ENCODE measurements at regions not wholly inside any gene's neighbourhood (a gene's known extent, or its start where the extent isn't known, plus 50 kb on each side); places are given as distances from the start of the nearest gene placed in this dataset.

GRCh38 chr17:33404070-33404819 lies 111.2 kb upstream of the ASIC2 start:
- DNase-seq = no peak

- DNase-seq = no peak
Measured at GRCh38 chr17:33416131-33416530, 123.0 kb upstream of the ASIC2 start.

GRCh38 chr17:33421933-33422332 lies 128.8 kb upstream of the ASIC2 start:
- no peak for DNase-seq

GRCh38 chr17:33433581-33433980 lies 140.5 kb upstream of the ASIC2 start:
- no peak for DNase-seq

GRCh38 chr17:33434841-33435240 lies 141.7 kb upstream of the ASIC2 start:
- DNase-seq = no peak

GRCh38 chr17:33435721-33436301 lies 142.7 kb upstream of the ASIC2 start:
- no peak for DNase-seq

- no peak for DNase-seq
Measured at GRCh38 chr17:33436321-33436720, 143.2 kb upstream of the ASIC2 start.

GRCh38 chr17:33438139-33438538 lies 145.0 kb upstream of the ASIC2 start:
- no peak for DNase-seq

- DNase-seq = no peak
Measured at GRCh38 chr17:33438578-33438977, 145.5 kb upstream of the ASIC2 start.

GRCh38 chr17:33442320-33442719 lies 149.2 kb upstream of the ASIC2 start:
- no peak for DNase-seq

- DNase-seq = no peak
Measured at GRCh38 chr17:33444731-33445130, 151.6 kb upstream of the ASIC2 start.

GRCh38 chr17:33447090-33447489 lies 154.0 kb upstream of the ASIC2 start:
- DNase-seq = no peak

GRCh38 chr17:33451221-33451620 lies 158.1 kb upstream of the ASIC2 start:
- DNase-seq = no peak

GRCh38 chr17:33457477-33457876 lies 164.4 kb upstream of the ASIC2 start:
- DNase-seq = no peak

GRCh38 chr17:33459078-33459940 lies 166.2 kb upstream of the ASIC2 start:
- DNase-seq = no peak

GRCh38 chr17:33460781-33461450 lies 167.8 kb upstream of the ASIC2 start:
- no peak for DNase-seq

GRCh38 chr17:33463887-33464286 lies 170.8 kb upstream of the ASIC2 start:
- no peak for DNase-seq

- DNase-seq = no peak
Measured at GRCh38 chr17:33464669-33465280, 171.7 kb upstream of the ASIC2 start.

- no peak for DNase-seq
Measured at GRCh38 chr17:33469421-33469820, 176.3 kb upstream of the ASIC2 start.

- DNase-seq = peak; percentile 49
Measured at GRCh38 chr17:33469911-33470310, 176.8 kb upstream of the ASIC2 start.

GRCh38 chr17:33473061-33473460 lies 180.0 kb upstream of the ASIC2 start:
- DNase-seq = no peak

- DNase-seq = no peak
Measured at GRCh38 chr17:33474789-33475188, 181.7 kb upstream of the ASIC2 start.

GRCh38 chr17:33475594-33475993 lies 182.5 kb upstream of the ASIC2 start:
- DNase-seq = no peak
